Body of pancreas (tissue), 4 donors: ENCODE measurements at regions not wholly inside any gene's neighbourhood (a gene's known extent, or its start where the extent isn't known, plus 50 kb on each side); places are given as distances from the start of the nearest gene placed in this dataset.

Experiments
- ATAC-seq: fragments of 150-250 bp; one replicate; pipeline ENCODE4 v1.9.1; 2016
- DNase-seq, 4 donors: peaks; one replicate each; pipeline ENCODE4 v3.0.0-alpha.2; 2019
- H3K27ac ChIP-seq, 4 donors: fragments of 200-600 bp; sonication (generic); 1 replicate in 3 of 4; 2 replicates in 1 of 4; pipeline versions ENCODE4 v1.5.1 to v1.6.1; 2016 to 2019; ENCODE audit warnings: mild to moderate bottlenecking in 1 of 4, mixed read lengths in 1 of 4, moderate library complexity in 1 of 4
- H3K27me3 ChIP-seq, 2 donors: fragments of 200-600 bp; sonication (generic); one replicate each; pipeline ENCODE4 v1.6.0; 2016; ENCODE audit warnings: mild to moderate bottlenecking in 1 of 2
- H3K36me3 ChIP-seq, 2 donors: fragments of 200-600 bp; sonication (generic); replicated peaks in 1 of 2; 2 replicates each; pipeline ENCODE4 v1.5.1; 2016; ENCODE audit warnings: low read depth in 2 of 2; ENCODE audit not compliant: insufficient read depth in 1 of 2
- H3K4me1 ChIP-seq: fragments of 200-600 bp; sonication (generic); one replicate; pipeline ENCODE4 v1.6.0; 2016
- H3K4me3 ChIP-seq, 2 donors: fragments of 200-600 bp; sonication (generic); 1 replicate in 1 of 2; 2 replicates in 1 of 2; pipeline ENCODE4 v1.5.1; 2016 to 2019
- H3K9me3 ChIP-seq, 3 donors: fragments of 200-600 bp; sonication (generic); 1 replicate in 2 of 3; 2 replicates in 1 of 3; pipeline ENCODE4 v1.5.1; 2016
- POLR2A ChIP-seq, 3 donors: fragments of 450-650 bp; IDR thresholded peaks; one replicate each; pipeline ENCODE4 v1.6.1; 2016; ENCODE audit warnings: antibody characterized with exemption in 3 of 3, mild to moderate bottlenecking in 2 of 3
- WGBS, 2 donors: methylation state at CpG; one replicate each; pipeline ENCODE4 v1.1.5; 2017; 5-methylcytosine and 5-hydroxymethylcytosine counted together
- intact Hi-C: fragments of 100-400 bp; cut with DNase I; formaldehyde crosslinking; loops from one replicate; pipeline ENCODE4 v1.15.1; 2023
- TF ChIP-seq, protein P1 (sequence below), 7 experiments: fragments of 450-650 bp in 4 of 7; fragments of 200-600 bp in 3 of 7; sonication (generic) in 3 of 7; IDR thresholded peaks; one replicate each; pipeline ENCODE4 v1.5.1; 2016 to 2019; ENCODE audit warnings: antibody characterized with exemption in 7 of 7

DNA sequence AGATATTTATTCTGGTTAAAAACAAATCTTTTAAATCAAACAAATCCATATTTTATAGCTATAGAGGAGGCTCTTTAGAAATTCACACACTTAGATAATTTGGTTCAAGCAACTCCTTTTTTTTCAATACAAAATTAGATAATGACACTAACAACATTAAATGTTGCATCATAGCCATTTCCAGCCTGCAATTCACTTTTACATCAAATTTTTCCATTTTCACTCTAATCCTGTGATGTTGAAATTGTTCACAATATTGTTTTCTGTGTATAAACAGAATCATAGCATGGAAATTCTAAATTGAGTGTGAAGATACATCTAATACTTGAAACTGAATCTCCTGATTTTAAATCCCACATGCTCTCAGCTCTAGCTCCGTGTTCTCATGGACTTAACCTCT is 482.6 kb downstream of the INHBA start:
- Histone ChIP-seq H3K9me3 (no peaks in the 10 kb centered on the region), H3K36me3 (no peaks in the 10 kb centered on the region), H3K27me3 (no peaks in the 10 kb centered on the region), H3K27ac (no peak overlapping the region), H3K4me3 (no peak overlapping the region), H3K4me1 (no peaks in the 10 kb centered on the region)
- intact Hi-C loops = no loop called here
- no peak for ATAC-seq
- no peak for TF ChIP-seq POLR2A (IDR thresholded peaks at IDR 0.05)
- TF ChIP-seq, protein P1, sequence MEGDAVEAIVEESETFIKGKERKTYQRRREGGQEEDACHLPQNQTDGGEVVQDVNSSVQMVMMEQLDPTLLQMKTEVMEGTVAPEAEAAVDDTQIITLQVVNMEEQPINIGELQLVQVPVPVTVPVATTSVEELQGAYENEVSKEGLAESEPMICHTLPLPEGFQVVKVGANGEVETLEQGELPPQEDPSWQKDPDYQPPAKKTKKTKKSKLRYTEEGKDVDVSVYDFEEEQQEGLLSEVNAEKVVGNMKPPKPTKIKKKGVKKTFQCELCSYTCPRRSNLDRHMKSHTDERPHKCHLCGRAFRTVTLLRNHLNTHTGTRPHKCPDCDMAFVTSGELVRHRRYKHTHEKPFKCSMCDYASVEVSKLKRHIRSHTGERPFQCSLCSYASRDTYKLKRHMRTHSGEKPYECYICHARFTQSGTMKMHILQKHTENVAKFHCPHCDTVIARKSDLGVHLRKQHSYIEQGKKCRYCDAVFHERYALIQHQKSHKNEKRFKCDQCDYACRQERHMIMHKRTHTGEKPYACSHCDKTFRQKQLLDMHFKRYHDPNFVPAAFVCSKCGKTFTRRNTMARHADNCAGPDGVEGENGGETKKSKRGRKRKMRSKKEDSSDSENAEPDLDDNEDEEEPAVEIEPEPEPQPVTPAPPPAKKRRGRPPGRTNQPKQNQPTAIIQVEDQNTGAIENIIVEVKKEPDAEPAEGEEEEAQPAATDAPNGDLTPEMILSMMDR (IDR thresholded peaks at IDR 0.05) = no peak
- WGBS, 2 donors = 38 to 50% methylated on average over 1 of the region's 1 CpG
- no peak for DNase-seq

GRCh38 chr7:41219276-41219675 is 483.6 kb downstream of the INHBA start:
- no peak for ATAC-seq
- H3K4me1 ChIP-seq = no peaks in the 10 kb centered on the region
- H3K36me3 ChIP-seq = no peaks in the 10 kb centered on the region
- no peak overlapping the region for H3K27ac ChIP-seq
- H3K4me3 ChIP-seq = no peak overlapping the region
- no peak for DNase-seq
- H3K9me3 ChIP-seq = no peaks in the 10 kb centered on the region
- no peaks in the 10 kb centered on the region for H3K27me3 ChIP-seq
- intact Hi-C loops = no loop called here
- WGBS, 2 donors = 21 to 29% methylated on average over 2 of the region's 2 CpGs
- TF ChIP-seq POLR2A (IDR thresholded peaks at IDR 0.05) = no peak

DNA sequence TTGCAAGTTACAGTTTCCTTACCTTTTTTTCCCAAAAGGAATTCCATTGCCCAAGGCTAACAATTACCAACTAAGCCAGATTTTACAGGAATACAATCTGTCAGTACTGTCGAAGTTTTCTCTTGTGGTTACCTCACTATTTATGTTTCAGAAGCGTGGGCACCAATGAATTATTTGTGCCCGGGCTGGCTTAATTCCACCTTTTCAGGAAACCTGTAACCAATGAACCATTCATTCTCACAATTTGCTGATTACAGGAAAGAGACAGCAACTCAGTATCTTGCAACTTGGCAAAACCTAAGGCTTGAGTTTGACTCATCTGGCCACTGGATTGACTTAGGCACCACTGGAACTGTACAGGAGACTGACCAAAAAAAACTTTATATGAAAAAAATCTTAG is 485.6 kb downstream of the INHBA start:
- TF ChIP-seq POLR2A (IDR thresholded peaks at IDR 0.05) = no peak
- TF ChIP-seq, protein P1 (IDR thresholded peaks at IDR 0.05) = no peak
- no peak overlapping the region for H3K4me3 ChIP-seq
- no peaks in the 10 kb centered on the region for H3K36me3 ChIP-seq
- no peaks in the 10 kb centered on the region for H3K9me3 ChIP-seq
- intact Hi-C loops = no loop called here
- 49 to 50% methylated on average over 3 of the region's 3 CpGs for WGBS, 2 donors
- no peaks in the 10 kb centered on the region for H3K4me1 ChIP-seq
- no peaks in the 10 kb centered on the region for H3K27me3 ChIP-seq
- H3K27ac ChIP-seq = no peak overlapping the region
- ATAC-seq = no peak
- no peak for DNase-seq

GRCh38 chr7:41207141-41207540 is 495.7 kb downstream of the INHBA start:
- no peak overlapping the region for H3K4me3 ChIP-seq
- 58 to 65% methylated on average over 9 of the region's 9 CpGs for WGBS, 2 donors
- ATAC-seq = no peak
- no peak for DNase-seq
- intact Hi-C loops = no loop called here
- H3K36me3 ChIP-seq = no peaks in the 10 kb centered on the region
- TF ChIP-seq, protein P1 (IDR thresholded peaks at IDR 0.05) = no peak
- TF ChIP-seq POLR2A (IDR thresholded peaks at IDR 0.05) = no peak
- no peaks in the 10 kb centered on the region for H3K9me3 ChIP-seq
- H3K27me3 ChIP-seq = no peaks in the 10 kb centered on the region
- H3K4me1 ChIP-seq = no peaks in the 10 kb centered on the region
- no peak overlapping the region for H3K27ac ChIP-seq

GRCh38 chr7:41206267-41206666 is 496.6 kb downstream of the INHBA start:
- Histone ChIP-seq H3K27ac (no peak overlapping the region), H3K27me3 (no peaks in the 10 kb centered on the region), H3K4me3 (no peak overlapping the region), H3K4me1 (no peaks in the 10 kb centered on the region), H3K9me3 (no peaks in the 10 kb centered on the region), H3K36me3 (no peaks in the 10 kb centered on the region)
- intact Hi-C loops = no loop called here
- no peak for DNase-seq
- ATAC-seq = no peak
- 19 to 23% methylated on average over 2 of the region's 2 CpGs for WGBS, 2 donors
- TF ChIP-seq, protein P1 (IDR thresholded peaks at IDR 0.05) = no peak
- TF ChIP-seq POLR2A (IDR thresholded peaks at IDR 0.05) = no peak
